ENCODE measurements at regions not wholly inside any gene's neighbourhood (a gene's known extent, or its start where the extent isn't known, plus 50 kb on each side); places are given as distances from the start of the nearest gene placed in this dataset.

DNA sequence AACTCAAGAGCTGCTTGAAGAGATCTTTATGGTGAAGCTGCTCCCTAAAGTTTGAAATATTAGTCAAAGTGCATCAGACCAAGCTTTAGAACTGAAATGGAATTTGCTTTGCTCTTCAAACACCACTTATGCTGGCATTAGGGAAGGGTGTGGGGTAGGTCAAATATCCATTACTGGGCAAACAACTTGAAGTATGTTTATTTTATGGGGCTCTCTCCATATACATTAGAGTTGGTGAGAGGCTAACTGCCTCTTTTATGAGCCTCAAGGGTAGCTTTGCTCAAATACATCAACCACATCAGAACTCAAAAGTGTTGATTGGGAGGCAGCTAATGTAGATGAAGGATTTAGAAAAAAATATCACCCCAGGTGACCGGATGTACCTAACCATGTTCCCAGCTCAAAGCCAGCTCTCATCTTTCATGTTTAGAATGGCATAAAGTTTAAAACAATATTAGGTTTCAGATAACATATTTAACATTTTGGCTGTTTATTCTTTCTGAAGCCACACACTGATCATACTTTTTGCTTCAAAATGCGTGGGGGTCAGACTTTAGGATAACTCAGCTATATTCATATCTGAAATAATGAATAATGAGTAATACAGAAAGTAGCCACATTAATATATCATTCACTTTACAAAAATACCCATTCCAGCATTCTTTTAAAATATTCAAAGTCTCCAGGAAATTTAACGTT is 318.6 kb downstream of the PTEN start:
- TF ChIP-seq, protein P1, sequence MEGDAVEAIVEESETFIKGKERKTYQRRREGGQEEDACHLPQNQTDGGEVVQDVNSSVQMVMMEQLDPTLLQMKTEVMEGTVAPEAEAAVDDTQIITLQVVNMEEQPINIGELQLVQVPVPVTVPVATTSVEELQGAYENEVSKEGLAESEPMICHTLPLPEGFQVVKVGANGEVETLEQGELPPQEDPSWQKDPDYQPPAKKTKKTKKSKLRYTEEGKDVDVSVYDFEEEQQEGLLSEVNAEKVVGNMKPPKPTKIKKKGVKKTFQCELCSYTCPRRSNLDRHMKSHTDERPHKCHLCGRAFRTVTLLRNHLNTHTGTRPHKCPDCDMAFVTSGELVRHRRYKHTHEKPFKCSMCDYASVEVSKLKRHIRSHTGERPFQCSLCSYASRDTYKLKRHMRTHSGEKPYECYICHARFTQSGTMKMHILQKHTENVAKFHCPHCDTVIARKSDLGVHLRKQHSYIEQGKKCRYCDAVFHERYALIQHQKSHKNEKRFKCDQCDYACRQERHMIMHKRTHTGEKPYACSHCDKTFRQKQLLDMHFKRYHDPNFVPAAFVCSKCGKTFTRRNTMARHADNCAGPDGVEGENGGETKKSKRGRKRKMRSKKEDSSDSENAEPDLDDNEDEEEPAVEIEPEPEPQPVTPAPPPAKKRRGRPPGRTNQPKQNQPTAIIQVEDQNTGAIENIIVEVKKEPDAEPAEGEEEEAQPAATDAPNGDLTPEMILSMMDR (IDR thresholded peaks at IDR 0.05): no peak
- TF ChIP-seq POLR2AphosphoS5 (IDR thresholded peaks at IDR 0.05) (no peak), POLR2A (IDR thresholded peaks at IDR 0.05) (no peak)

All from transverse colon (tissue), 4 donors.